Gastroesophageal sphincter (tissue), 4 donors: ENCODE measurements at regions not wholly inside any gene's neighbourhood (a gene's known extent, or its start where the extent isn't known, plus 50 kb on each side); places are given as distances from the start of the nearest gene placed in this dataset.

ENCODE experiments used
- ATAC-seq: fragments of 150-250 bp; one replicate; pipeline ENCODE4 v1.9.1; 2016; ENCODE audit warnings: mild to moderate bottlenecking, moderate library complexity
- H3K27ac ChIP-seq, 4 donors: fragments of 200-600 bp; sonication (generic) in 3 of 4; 1 replicate in 3 of 4; 2 replicates in 1 of 4; pipeline ENCODE4 v1.5.1; 2016 to 2019
- H3K27me3 ChIP-seq: fragments of 200-600 bp; sonication (generic); one replicate; pipeline ENCODE4 v1.5.1; 2019
- H3K36me3 ChIP-seq, 2 donors: fragments of 200-600 bp; sonication (generic); one replicate each; pipeline ENCODE4 v1.5.1; 2019; ENCODE audit warnings: control low read depth in 1 of 2
- H3K4me1 ChIP-seq, 3 donors: fragments of 200-600 bp; sonication (generic); 1 replicate in 2 of 3; 2 replicates in 1 of 3; pipeline ENCODE4 v1.5.1; 2016 to 2019; ENCODE audit warnings: control low read depth in 2 of 3
- H3K4me3 ChIP-seq, 2 donors: fragments of 200-600 bp; sonication (generic); one replicate each; pipeline ENCODE4 v1.5.1; 2019; ENCODE audit warnings: mild to moderate bottlenecking in 1 of 2, moderate library complexity in 1 of 2
- H3K9me3 ChIP-seq, 3 donors: fragments of 200-600 bp; sonication (generic); one replicate each; pipeline ENCODE4 v1.5.1; 2017 to 2019; ENCODE audit warnings: control low read depth in 2 of 3
- EP300 ChIP-seq: sonication (generic); formaldehyde crosslinking; IDR thresholded peaks from one replicate; pipeline ENCODE4 v1.6.1; 2017; ENCODE audit warnings: antibody characterized with exemption, mild to moderate bottlenecking
- POLR2A ChIP-seq, 2 donors: fragments of 450-650 bp; IDR thresholded peaks; one replicate each; pipeline ENCODE4 v1.6.1; 2017; ENCODE audit warnings: antibody characterized with exemption in 2 of 2, mild to moderate bottlenecking in 2 of 2, moderate library complexity in 1 of 2
- POLR2AphosphoS5 ChIP-seq: sonication (generic); formaldehyde crosslinking; IDR thresholded peaks from one replicate; pipeline ENCODE4 v1.6.1; 2017; ENCODE audit warnings: antibody characterized with exemption
- WGBS, 2 donors: methylation state at CpG; one replicate each; pipeline ENCODE4 v1.1.5; 2018; ENCODE audit warnings: low coverage in 1 of 2; 5-methylcytosine and 5-hydroxymethylcytosine counted together
- TF ChIP-seq, protein P1 (sequence below), 4 experiments: fragments of 200-600 bp in 2 of 4; fragments of 450-650 bp in 2 of 4; sonication (generic) in 1 of 4; IDR thresholded peaks; one replicate each; pipeline ENCODE4 v1.5.1; 2017 to 2019; ENCODE audit warnings: antibody characterized with exemption in 4 of 4, mild to moderate bottlenecking in 2 of 4, moderate library complexity in 2 of 4

DNA sequence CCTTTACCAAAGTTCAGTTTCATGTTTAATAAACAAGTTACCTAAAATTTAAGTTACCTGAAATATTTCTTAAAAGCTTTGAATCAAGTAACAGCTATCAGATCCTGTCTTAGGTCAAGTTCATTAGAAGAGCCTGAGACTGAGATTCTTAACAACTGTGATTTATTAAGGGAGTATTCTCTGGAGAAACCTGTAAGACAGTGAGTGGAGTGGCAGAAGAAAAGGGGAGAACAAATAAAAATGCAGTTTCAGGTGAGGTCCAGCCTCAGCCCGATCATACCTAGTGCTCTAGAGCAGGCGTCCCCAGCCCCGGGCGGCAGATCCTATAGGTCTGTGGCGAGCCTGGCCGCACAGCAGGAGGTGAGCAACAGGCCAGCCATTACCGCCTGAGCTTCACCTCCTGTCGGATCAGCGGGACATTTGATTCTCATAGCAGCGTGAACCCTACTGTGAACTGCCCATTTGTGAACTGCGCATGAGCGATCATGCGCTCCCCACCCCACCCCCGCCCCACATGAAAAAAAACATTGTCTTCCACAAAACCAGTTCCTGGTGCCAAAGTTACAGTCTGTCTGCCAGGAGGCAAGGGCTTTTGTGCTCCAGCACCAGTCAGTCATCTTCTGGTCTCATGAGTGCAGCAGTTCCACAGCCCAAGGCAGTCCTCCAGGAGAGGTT lies 59.2 kb upstream of the ADGRB3 start:
- H3K4me3 ChIP-seq: peak overlapping the region in 1 of 2 donors; percentile 14

DNA sequence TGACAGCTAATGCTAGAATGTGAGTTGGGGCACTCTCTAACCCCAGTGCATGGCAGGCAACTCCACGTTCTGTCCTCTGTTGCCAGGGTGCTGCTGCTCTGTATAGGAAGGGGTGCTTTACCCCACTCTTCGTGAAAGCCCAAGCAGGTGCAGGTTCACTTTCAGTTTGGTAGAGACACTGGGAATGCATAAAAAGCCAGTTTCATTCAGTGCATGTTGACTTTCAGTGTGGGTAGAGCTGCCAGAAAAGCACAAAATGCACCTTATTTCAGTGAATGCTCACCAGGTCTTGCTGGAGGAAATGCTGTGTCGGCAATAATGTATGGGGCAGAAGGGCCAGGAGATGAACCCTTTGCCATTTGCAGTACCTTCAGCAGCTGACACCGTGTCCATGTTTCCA lies 62.1 kb upstream of the ADGRB3 start:
- H3K27me3 ChIP-seq: peaks cover 10% of the 10 kb centered on the region
- WGBS, 2 donors: 80 to 100% methylated on average over 2 of the region's 4 CpGs
- no peak for TF ChIP-seq POLR2A (IDR thresholded peaks at IDR 0.05)
- TF ChIP-seq POLR2AphosphoS5: no peak
- TF ChIP-seq EP300: no peak
- TF ChIP-seq, protein P1, sequence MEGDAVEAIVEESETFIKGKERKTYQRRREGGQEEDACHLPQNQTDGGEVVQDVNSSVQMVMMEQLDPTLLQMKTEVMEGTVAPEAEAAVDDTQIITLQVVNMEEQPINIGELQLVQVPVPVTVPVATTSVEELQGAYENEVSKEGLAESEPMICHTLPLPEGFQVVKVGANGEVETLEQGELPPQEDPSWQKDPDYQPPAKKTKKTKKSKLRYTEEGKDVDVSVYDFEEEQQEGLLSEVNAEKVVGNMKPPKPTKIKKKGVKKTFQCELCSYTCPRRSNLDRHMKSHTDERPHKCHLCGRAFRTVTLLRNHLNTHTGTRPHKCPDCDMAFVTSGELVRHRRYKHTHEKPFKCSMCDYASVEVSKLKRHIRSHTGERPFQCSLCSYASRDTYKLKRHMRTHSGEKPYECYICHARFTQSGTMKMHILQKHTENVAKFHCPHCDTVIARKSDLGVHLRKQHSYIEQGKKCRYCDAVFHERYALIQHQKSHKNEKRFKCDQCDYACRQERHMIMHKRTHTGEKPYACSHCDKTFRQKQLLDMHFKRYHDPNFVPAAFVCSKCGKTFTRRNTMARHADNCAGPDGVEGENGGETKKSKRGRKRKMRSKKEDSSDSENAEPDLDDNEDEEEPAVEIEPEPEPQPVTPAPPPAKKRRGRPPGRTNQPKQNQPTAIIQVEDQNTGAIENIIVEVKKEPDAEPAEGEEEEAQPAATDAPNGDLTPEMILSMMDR (IDR thresholded peaks at IDR 0.05): no peak
- H3K36me3 ChIP-seq: no peaks in the 10 kb centered on the region
- H3K27ac ChIP-seq: no peak overlapping the region
- ATAC-seq: no peak
- H3K4me1 ChIP-seq: peaks cover 0 to 5% (median 0%) of the 10 kb centered on the region in 3 donors
- H3K9me3 ChIP-seq: peaks cover 0 to 5% (median 0%) of the 10 kb centered on the region in 3 donors
- H3K4me3 ChIP-seq: no peak overlapping the region

More for the DNA sequence above, 59.2 kb upstream of the ADGRB3 start:
- H3K9me3 ChIP-seq: no peaks in the 10 kb centered on the region
- ATAC-seq: no peak
- 5 to 20% methylated on average over 1 to 9 of the region's 14 CpGs for WGBS, 2 donors
- peaks cover 0 to 5% (median 0%) of the 10 kb centered on the region in 3 donors for H3K4me1 ChIP-seq
- peaks cover 10% of the 10 kb centered on the region for H3K27me3 ChIP-seq
- H3K27ac ChIP-seq: no peak overlapping the region
- TF ChIP-seq, protein P1 (IDR thresholded peaks at IDR 0.05): no peak
- TF ChIP-seq POLR2A (IDR thresholded peaks at IDR 0.05) (no peak), POLR2AphosphoS5 (no peak), EP300 (no peak)
- H3K36me3 ChIP-seq: no peaks in the 10 kb centered on the region

DNA sequence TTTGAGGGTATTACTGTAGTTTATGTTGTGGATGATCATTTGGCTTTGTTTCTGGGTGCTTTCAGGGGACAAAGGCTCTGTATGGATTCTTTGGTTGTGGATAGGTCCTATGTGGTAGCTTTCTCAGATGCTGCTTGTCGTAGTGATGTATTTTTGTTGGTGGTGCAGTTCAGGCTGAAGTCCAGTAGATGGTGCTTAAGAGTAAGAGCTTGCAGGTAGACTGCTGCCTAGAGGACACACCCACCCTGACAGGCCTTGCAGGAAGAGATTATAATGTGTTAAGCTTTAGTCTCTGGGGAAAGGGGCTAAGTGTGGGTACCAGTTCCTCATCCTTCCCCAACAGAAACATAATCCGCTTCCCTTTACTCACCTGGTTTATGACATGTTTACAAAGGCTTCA lies 62.6 kb upstream of the ADGRB3 start:
- Histone ChIP-seq H3K4me1 (peaks cover 0 to 5% (median 0%) of the 10 kb centered on the region in 3 donors), H3K36me3 (no peaks in the 10 kb centered on the region), H3K27ac (no peak overlapping the region), H3K9me3 (peaks cover 0 to 9% (median 0%) of the 10 kb centered on the region in 3 donors), H3K4me3 (no peak overlapping the region), H3K27me3 (peaks cover 10% of the 10 kb centered on the region)
- WGBS, 2 donors: 76% methylated on average over 2 of the region's 2 CpGs; no CpG with 5 or more reads in 1 of the 2 donors
- ATAC-seq: no peak
- no peak for TF ChIP-seq POLR2AphosphoS5

DNA sequence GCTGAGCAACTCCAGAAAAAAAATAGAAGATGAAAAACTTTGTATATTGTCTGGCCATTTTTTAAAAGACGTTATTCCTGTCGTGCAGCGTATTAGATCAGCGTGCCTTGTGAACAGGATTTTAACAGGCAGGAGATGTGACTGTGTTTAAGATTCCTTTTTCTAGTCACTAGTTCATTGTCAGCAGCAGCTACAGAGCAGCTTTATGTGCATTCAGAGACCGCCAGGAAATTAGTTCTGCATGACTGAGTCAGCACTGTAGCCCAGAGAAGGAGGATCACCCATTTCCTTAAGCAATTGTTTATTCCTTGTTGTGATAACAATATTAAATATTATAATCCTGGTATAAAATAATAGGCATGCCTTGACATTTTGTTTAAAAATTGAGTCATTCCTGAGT lies 75.4 kb upstream of the ADGRB3 start:
- ATAC-seq: no peak

DNA sequence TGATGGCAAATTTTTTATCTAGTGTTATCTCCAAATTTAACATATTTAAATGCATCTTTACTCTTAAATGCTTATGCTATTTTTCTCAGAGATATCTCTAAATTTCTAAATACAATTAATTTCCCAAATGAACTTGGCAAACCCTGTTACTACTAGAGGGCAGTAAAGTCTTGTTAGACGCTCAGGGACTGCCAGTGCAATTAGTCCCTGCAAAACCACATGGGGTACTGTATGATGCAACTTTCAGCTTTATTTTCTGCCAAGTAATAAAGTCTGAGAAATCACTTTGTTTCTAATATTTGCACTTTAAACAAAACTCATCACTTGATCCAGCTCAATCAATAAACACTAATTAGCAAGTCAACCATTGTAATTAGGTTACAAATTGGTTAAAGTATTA lies 76.0 kb upstream of the ADGRB3 start:
- TF ChIP-seq EP300 (no peak), POLR2A (IDR thresholded peaks at IDR 0.05) (no peak), POLR2AphosphoS5 (no peak)
- TF ChIP-seq, protein P1 (IDR thresholded peaks at IDR 0.05): no peak
- H3K9me3 ChIP-seq: no peaks in the 10 kb centered on the region
- no peak overlapping the region for H3K27ac ChIP-seq
- no peak for ATAC-seq
- no peaks in the 10 kb centered on the region for H3K36me3 ChIP-seq
- H3K4me1 ChIP-seq: no peaks in the 10 kb centered on the region
- 14 to 17% methylated on average over 1 of the region's 1 CpG for WGBS, 2 donors
- H3K27me3 ChIP-seq: no peaks in the 10 kb centered on the region
- H3K4me3 ChIP-seq: no peak overlapping the region

More for the DNA sequence above, 75.4 kb upstream of the ADGRB3 start:
- H3K27me3 ChIP-seq: no peaks in the 10 kb centered on the region
- H3K9me3 ChIP-seq: no peaks in the 10 kb centered on the region
- no peak overlapping the region for H3K4me3 ChIP-seq
- 30 to 45% methylated on average over 5 of the region's 5 CpGs for WGBS, 2 donors
- no peak overlapping the region for H3K27ac ChIP-seq
- H3K4me1 ChIP-seq: no peaks in the 10 kb centered on the region
- no peak for TF ChIP-seq POLR2A (IDR thresholded peaks at IDR 0.05)
- no peak for TF ChIP-seq EP300
- TF ChIP-seq, protein P1 (IDR thresholded peaks at IDR 0.05): no peak
- TF ChIP-seq POLR2AphosphoS5: no peak
- H3K36me3 ChIP-seq: no peaks in the 10 kb centered on the region
